Stimulated activated effector memory CD8-positive, alpha-beta T cell treated with anti-CD3 and anti-CD28 coated beads, Interleukin-12 subunit alpha, Interleukin-12 subunit beta, amount 100 ng/mL, for 72 hours (primary cell): ENCODE measurements at regions not wholly inside any gene's neighbourhood (a gene's known extent, or its start where the extent isn't known, plus 50 kb on each side); places are given as distances from the start of the nearest gene placed in this dataset.
"Not testable (repeated sequence)": the region's sequence is repeated elsewhere in the genome, so short reads cannot be mapped to it uniquely, and the experiment has no call there.

Experiments
- ATAC-seq: fragments of 150-1000 bp; cut with Tn5 transposase; 2 replicates; pipeline ENCODE4 v1.10.0; 2021
- DNase-seq, 2 donors: peaks; one replicate each; pipeline ENCODE4 v3.0.0; 2021 to 2022; ENCODE audit warnings: low spot score in 2 of 2
- H3K27ac Mint-ChIP-seq: one replicate; pipeline ENCODE4 v1.8.0; 2022; ENCODE audit warnings: mild to moderate bottlenecking, mixed read lengths
- H3K36me3 Mint-ChIP-seq: one replicate; pipeline ENCODE4 v1.8.0; 2022; ENCODE audit warnings: mild to moderate bottlenecking, mixed read lengths
- H3K4me1 Mint-ChIP-seq: one replicate; pipeline ENCODE4 v1.8.0; 2022; ENCODE audit warnings: mixed read lengths
- H3K4me3 Mint-ChIP-seq: one replicate; pipeline ENCODE4 v1.8.0; 2022; ENCODE audit warnings: mild to moderate bottlenecking, mixed read lengths
- H3K9me3 Mint-ChIP-seq: one replicate; pipeline ENCODE4 v1.8.0; 2022; ENCODE audit warnings: mixed read lengths

GRCh38 chr16:29173371-29174305 is 188.8 kb downstream of the LAT start:
- ATAC-seq, H3K9me3 Mint-ChIP-seq, H3K4me1 Mint-ChIP-seq, DNase-seq, H3K4me3 Mint-ChIP-seq, H3K27ac Mint-ChIP-seq: not testable (repeated sequence)
- H3K36me3 Mint-ChIP-seq = peaks cover 28% of the 10 kb centered on the region

- DNase-seq, H3K4me1 Mint-ChIP-seq, ATAC-seq, H3K4me3 Mint-ChIP-seq, H3K27ac Mint-ChIP-seq, H3K9me3 Mint-ChIP-seq: not testable (repeated sequence)
- peaks cover 28% of the 10 kb centered on the region for H3K36me3 Mint-ChIP-seq
Observed at GRCh38 chr16:29172098-29172724, 187.4 kb downstream of the LAT start.

GRCh38 chr16:29171296-29171695 is 186.4 kb downstream of the LAT start:
- H3K27ac Mint-ChIP-seq, ATAC-seq, DNase-seq, H3K9me3 Mint-ChIP-seq, H3K4me1 Mint-ChIP-seq, H3K4me3 Mint-ChIP-seq: not testable (repeated sequence)
- H3K36me3 Mint-ChIP-seq = peaks cover 25% of the 10 kb centered on the region

GRCh38 chr16:29170393-29171119 is 185.7 kb downstream of the LAT start:
- not testable (repeated sequence) for H3K4me1 Mint-ChIP-seq, ATAC-seq, DNase-seq, H3K27ac Mint-ChIP-seq, H3K9me3 Mint-ChIP-seq, H3K4me3 Mint-ChIP-seq
- peaks cover 18% of the 10 kb centered on the region for H3K36me3 Mint-ChIP-seq

- peaks cover 16% of the 10 kb centered on the region for H3K36me3 Mint-ChIP-seq
- not testable (repeated sequence) for DNase-seq, H3K4me1 Mint-ChIP-seq, ATAC-seq, H3K9me3 Mint-ChIP-seq, H3K4me3 Mint-ChIP-seq, H3K27ac Mint-ChIP-seq
Observed at GRCh38 chr16:29169295-29169994, 184.6 kb downstream of the LAT start.

- not testable (repeated sequence) for ATAC-seq, H3K9me3 Mint-ChIP-seq, DNase-seq, H3K4me3 Mint-ChIP-seq, H3K27ac Mint-ChIP-seq, H3K4me1 Mint-ChIP-seq, H3K36me3 Mint-ChIP-seq
Observed at GRCh38 chr16:29168515-29169259, 183.8 kb downstream of the LAT start.

GRCh38 chr16:29164442-29165089 is 179.7 kb downstream of the LAT start:
- not testable (repeated sequence) for H3K4me3 Mint-ChIP-seq, DNase-seq, H3K36me3 Mint-ChIP-seq, ATAC-seq, H3K4me1 Mint-ChIP-seq, H3K9me3 Mint-ChIP-seq, H3K27ac Mint-ChIP-seq

- H3K36me3 Mint-ChIP-seq, H3K27ac Mint-ChIP-seq, DNase-seq, ATAC-seq, H3K4me3 Mint-ChIP-seq, H3K4me1 Mint-ChIP-seq, H3K9me3 Mint-ChIP-seq: not testable (repeated sequence)
Observed at GRCh38 chr16:29160171-29160570, 175.3 kb downstream of the LAT start.

GRCh38 chr16:29159603-29160002 is 174.8 kb downstream of the LAT start:
- not testable (repeated sequence) for ATAC-seq, H3K4me3 Mint-ChIP-seq, H3K36me3 Mint-ChIP-seq, H3K4me1 Mint-ChIP-seq, DNase-seq, H3K9me3 Mint-ChIP-seq, H3K27ac Mint-ChIP-seq

GRCh38 chr16:29158785-29159184 is 173.9 kb downstream of the LAT start:
- no peak for ATAC-seq
- Mint-ChIP-seq H3K27ac (no peak overlapping the region), H3K4me3 (no peak overlapping the region), H3K4me1 (peaks cover 5% of the 10 kb centered on the region), H3K36me3 (peaks cover 15% of the 10 kb centered on the region), H3K9me3 (no peaks in the 10 kb centered on the region)
- no peak for DNase-seq

GRCh38 chr16:29158031-29158784 is 173.4 kb downstream of the LAT start:
- not testable (repeated sequence) for DNase-seq, H3K4me1 Mint-ChIP-seq, ATAC-seq, H3K9me3 Mint-ChIP-seq, H3K4me3 Mint-ChIP-seq
- Mint-ChIP-seq H3K36me3 (peaks cover 18% of the 10 kb centered on the region), H3K27ac (peak overlapping the region; percentile 64)

- H3K4me1 Mint-ChIP-seq, H3K9me3 Mint-ChIP-seq, ATAC-seq, H3K4me3 Mint-ChIP-seq, DNase-seq: not testable (repeated sequence)
- Mint-ChIP-seq H3K36me3 (peaks cover 18% of the 10 kb centered on the region), H3K27ac (peak overlapping the region; percentile 64)
Observed at GRCh38 chr16:29157051-29157923, 172.4 kb downstream of the LAT start.

GRCh38 chr16:29156511-29156910 is 171.7 kb downstream of the LAT start:
- H3K36me3 Mint-ChIP-seq = peaks cover 18% of the 10 kb centered on the region
- ATAC-seq (no peak), DNase-seq (no peak)
- H3K4me3 Mint-ChIP-seq = no peak overlapping the region
- H3K27ac Mint-ChIP-seq = no peak overlapping the region
- peaks cover 5% of the 10 kb centered on the region for H3K4me1 Mint-ChIP-seq
- H3K9me3 Mint-ChIP-seq = no peaks in the 10 kb centered on the region
